ENCODE measurements at regions not wholly inside any gene's neighbourhood (a gene's known extent, or its start where the extent isn't known, plus 50 kb on each side); places are given as distances from the start of the nearest gene placed in this dataset.

GRCh38 chr2:14937336-14937735 is 304.8 kb downstream of the LRATD1 start:
- H3K4me1 Mint-ChIP-seq (ENCODE audit: insufficient read depth, unreplicated experiment) = no peaks in the 10 kb centered on the region
- ChIA-PET CTCF (no interaction called here), POLR2A (no interaction called here)
- peaks cover 8% of the 10 kb centered on the region for H3K9me3 Mint-ChIP-seq (ENCODE audit: unreplicated experiment)
- H3K27ac Mint-ChIP-seq (ENCODE audit: low read depth, unreplicated experiment) = no peak overlapping the region
- no peak for DNase-seq (ENCODE audit: unreplicated experiment)
- H3K36me3 Mint-ChIP-seq (ENCODE audit: insufficient read depth, unreplicated experiment) = no peaks in the 10 kb centered on the region
- H3K4me3 Mint-ChIP-seq (ENCODE audit: unreplicated experiment) = no peak overlapping the region
- H3K27me3 Mint-ChIP-seq (ENCODE audit: insufficient read depth, unreplicated experiment) = no peaks in the 10 kb centered on the region
- BruUV-seq (replicated peaks) = no TSS peak
- TF ChIP-seq CTCF (IDR thresholded peaks at IDR 0.05; ENCODE audit: unreplicated experiment) = no peak
- intact Hi-C loops (cut with micrococcal nuclease) = no loop called here

- no TSS peak for BruUV-seq (replicated peaks)
- no peak overlapping the region for H3K27ac Mint-ChIP-seq (ENCODE audit: low read depth, unreplicated experiment)
- CTCF ChIA-PET = interaction anchor here (0.7 kb wide), 1 partner anchor 397 kb away, joined by 3 read pairs; no protein-coding TSS in a partner anchor
- TF ChIP-seq CTCF (IDR thresholded peaks at IDR 0.05; ENCODE audit: unreplicated experiment) = no peak
- no peak for DNase-seq (ENCODE audit: unreplicated experiment)
- intact Hi-C loops (cut with micrococcal nuclease) = loop anchor here (10.0 kb wide), 1 partner anchor 1886 kb away; no protein-coding TSS in a partner anchor
- no peaks in the 10 kb centered on the region for H3K4me1 Mint-ChIP-seq (ENCODE audit: insufficient read depth, unreplicated experiment)
- H3K4me3 Mint-ChIP-seq (ENCODE audit: unreplicated experiment) = no peak overlapping the region
- POLR2A ChIA-PET = interaction anchor here (0.9 kb wide), 1 partner anchor 10 kb away, joined by 3 read pairs; no protein-coding TSS in a partner anchor
- no peaks in the 10 kb centered on the region for H3K27me3 Mint-ChIP-seq (ENCODE audit: insufficient read depth, unreplicated experiment)
- peaks cover 8% of the 10 kb centered on the region for H3K9me3 Mint-ChIP-seq (ENCODE audit: unreplicated experiment)
- no peaks in the 10 kb centered on the region for H3K36me3 Mint-ChIP-seq (ENCODE audit: insufficient read depth, unreplicated experiment)
These were observed 308.7 kb downstream of the LRATD1 start for GRCh38 chr2:14941151-14941631.

- H3K4me1 Mint-ChIP-seq (ENCODE audit: insufficient read depth, unreplicated experiment) = no peaks in the 10 kb centered on the region
- ChIA-PET CTCF (no interaction called here), POLR2A (no interaction called here)
- H3K36me3 Mint-ChIP-seq (ENCODE audit: insufficient read depth, unreplicated experiment) = no peaks in the 10 kb centered on the region
- H3K4me3 Mint-ChIP-seq (ENCODE audit: unreplicated experiment) = no peak overlapping the region
- intact Hi-C loops (cut with micrococcal nuclease) = loop anchor here (10.0 kb wide), 1 partner anchor 1888 kb away; no protein-coding TSS in a partner anchor
- no peak for TF ChIP-seq CTCF (IDR thresholded peaks at IDR 0.05; ENCODE audit: unreplicated experiment)
- no peak for DNase-seq (ENCODE audit: unreplicated experiment)
- H3K27me3 Mint-ChIP-seq (ENCODE audit: insufficient read depth, unreplicated experiment) = no peaks in the 10 kb centered on the region
- no peak overlapping the region for H3K27ac Mint-ChIP-seq (ENCODE audit: low read depth, unreplicated experiment)
- no TSS peak for BruUV-seq (replicated peaks)
- H3K9me3 Mint-ChIP-seq (ENCODE audit: unreplicated experiment) = no peaks in the 10 kb centered on the region
These were observed 310.5 kb downstream of the LRATD1 start for GRCh38 chr2:14942987-14943386.

- TF ChIP-seq CTCF (IDR thresholded peaks at IDR 0.05; ENCODE audit: unreplicated experiment) = peak; percentile 24
- POLR2A ChIA-PET = no interaction called here
- BruUV-seq (replicated peaks) = no TSS peak
- no peak overlapping the region for H3K4me3 Mint-ChIP-seq (ENCODE audit: unreplicated experiment)
- DNase-seq (ENCODE audit: unreplicated experiment) = peak; percentile 69
- CTCF ChIA-PET = interaction anchor here (0.6 to 1.2 kb wide), 7 partner anchors 9 to 1888 kb away, joined by 3 to 5 read pairs (median 3); no protein-coding TSS in a partner anchor
- no peaks in the 10 kb centered on the region for H3K36me3 Mint-ChIP-seq (ENCODE audit: insufficient read depth, unreplicated experiment)
- H3K27ac Mint-ChIP-seq (ENCODE audit: low read depth, unreplicated experiment) = no peak overlapping the region
- intact Hi-C loops (cut with micrococcal nuclease) = loop anchor here (1.0 to 10.0 kb wide), 4 partner anchors 516 to 1890 kb away; no protein-coding TSS in a partner anchor
- no peaks in the 10 kb centered on the region for H3K4me1 Mint-ChIP-seq (ENCODE audit: insufficient read depth, unreplicated experiment)
- H3K27me3 Mint-ChIP-seq (ENCODE audit: insufficient read depth, unreplicated experiment) = no peaks in the 10 kb centered on the region
- no peaks in the 10 kb centered on the region for H3K9me3 Mint-ChIP-seq (ENCODE audit: unreplicated experiment)
These were observed 312.2 kb downstream of the LRATD1 start for GRCh38 chr2:14944562-14945346.
